Upper lobe of left lung (tissue), 4 donors: ENCODE measurements at regions not wholly inside any gene's neighbourhood (a gene's known extent, or its start where the extent isn't known, plus 50 kb on each side); places are given as distances from the start of the nearest gene placed in this dataset.

ENCODE experiments used
- CTCF ChIP-seq, 6 experiments: fragments of 450-650 bp in 4 of 6; fragments of 200-600 bp in 2 of 6; sonication (generic) in 2 of 6; IDR thresholded peaks; one replicate each; pipeline ENCODE4 v1.5.1; 2016 to 2019; ENCODE audit warnings: antibody characterized with exemption in 6 of 6
- EP300 ChIP-seq, 4 donors: sonication (generic); formaldehyde crosslinking; IDR thresholded peaks; one replicate each; pipeline ENCODE4 v1.5.1; 2017; ENCODE audit warnings: antibody characterized with exemption in 4 of 4, control low read depth in 2 of 4
- POLR2A ChIP-seq, 4 donors: fragments of 450-650 bp; IDR thresholded peaks; one replicate each; pipeline ENCODE4 v1.5.1; 2016 to 2017; ENCODE audit warnings: antibody characterized with exemption in 4 of 4, mild to moderate bottlenecking in 2 of 4
- POLR2AphosphoS5 ChIP-seq, 2 donors: sonication (generic); formaldehyde crosslinking; IDR thresholded peaks; one replicate each; pipeline ENCODE4 v1.5.1; 2017; ENCODE audit warnings: antibody characterized with exemption in 2 of 2

GRCh38 chrX:89124985-89125384 is 378.0 kb downstream of the CPXCR1 start:
- TF ChIP-seq CTCF (IDR thresholded peaks at IDR 0.05) = no peak
- TF ChIP-seq POLR2A (IDR thresholded peaks at IDR 0.05) = no peak
- no peak for TF ChIP-seq POLR2AphosphoS5 (IDR thresholded peaks at IDR 0.05)
- no peak for TF ChIP-seq EP300 (IDR thresholded peaks at IDR 0.05)
